Uterus (tissue), 3 donors: ENCODE measurements at regions not wholly inside any gene's neighbourhood (a gene's known extent, or its start where the extent isn't known, plus 50 kb on each side); places are given as distances from the start of the nearest gene placed in this dataset.

Source experiments
- DNase-seq, 2 donors: peaks; one replicate each; pipeline ENCODE4 v3.0.0-alpha.2; 2019 to 2020
- H3K27ac ChIP-seq, 2 donors: fragments of 200-600 bp; sonication (generic); 1 replicate in 1 of 2; 2 replicates in 1 of 2; pipeline ENCODE4 v1.5.1; 2016 to 2018
- H3K27me3 ChIP-seq, 2 donors: fragments of 200-600 bp; sonication (generic); one replicate each; pipeline ENCODE4 v1.5.1; 2018 to 2019; ENCODE audit warnings: control low read depth in 1 of 2
- H3K36me3 ChIP-seq, 2 donors: fragments of 200-600 bp; sonication (generic); one replicate each; pipeline ENCODE4 v1.5.1; 2019; ENCODE audit warnings: control low read depth in 1 of 2
- H3K4me1 ChIP-seq, 2 donors: fragments of 200-600 bp; sonication (generic); one replicate each; pipeline ENCODE4 v1.5.1; 2018 to 2019; ENCODE audit warnings: control low read depth in 1 of 2
- H3K4me3 ChIP-seq, 2 donors: fragments of 200-600 bp; sonication (generic); 1 replicate in 1 of 2; 2 replicates in 1 of 2; pipeline ENCODE4 v1.5.1; 2018 to 2019; ENCODE audit warnings: mild to moderate bottlenecking in 1 of 2
- H3K9me3 ChIP-seq, 2 donors: fragments of 200-600 bp; sonication (generic); one replicate each; pipeline ENCODE4 v1.5.1; 2019; ENCODE audit warnings: control low read depth in 1 of 2
- POLR2A ChIP-seq, 2 donors: fragments of 450-650 bp; IDR thresholded peaks; one replicate each; pipeline ENCODE4 v1.6.1; 2016; ENCODE audit warnings: antibody characterized with exemption in 2 of 2, mild to moderate bottlenecking in 1 of 2, moderate library complexity in 1 of 2
- intact Hi-C: fragments of 100-400 bp; cut with DNase I; formaldehyde crosslinking; loops from one replicate; pipeline ENCODE4 v1.15.1; 2023; ENCODE audit warnings: low total_unique reads
- TF ChIP-seq, protein P1 (sequence below), 4 experiments: fragments of 200-600 bp in 2 of 4; fragments of 450-650 bp in 2 of 4; sonication (generic) in 2 of 4; IDR thresholded peaks; one replicate each; pipeline ENCODE4 v1.5.1; 2016 to 2019; ENCODE audit warnings: antibody characterized with exemption in 4 of 4, mild to moderate bottlenecking in 2 of 4, moderate library complexity in 1 of 4
- donor health status: DM: yes; HTN: yes; CAD: no.

DNA sequence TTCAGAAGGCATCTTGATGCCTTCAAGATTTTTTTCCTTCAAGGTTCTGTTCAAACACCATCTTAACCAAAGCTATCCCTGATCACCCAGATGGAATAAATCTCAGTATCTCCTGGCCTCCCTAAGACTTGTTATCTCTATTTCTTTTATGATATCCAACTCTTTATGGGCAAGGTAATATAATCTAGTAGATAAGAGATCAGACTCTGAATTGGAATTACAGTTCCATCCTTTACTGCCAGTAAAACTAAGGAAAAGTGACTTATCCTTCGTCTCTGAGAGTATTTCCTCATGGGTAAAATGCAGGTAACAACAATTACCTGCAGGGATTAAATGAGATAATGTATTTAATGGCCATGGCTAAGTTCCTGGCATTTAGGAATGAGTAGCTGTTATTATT, 445.0 kb upstream of the DAB1 start:
- no peaks in the 10 kb centered on the region for H3K9me3 ChIP-seq
- intact Hi-C loops: no loop called here
- no peak overlapping the region for H3K4me3 ChIP-seq
- no peak overlapping the region for H3K27ac ChIP-seq
- no peak for TF ChIP-seq POLR2A (IDR thresholded peaks at IDR 0.05)
- TF ChIP-seq, protein P1, sequence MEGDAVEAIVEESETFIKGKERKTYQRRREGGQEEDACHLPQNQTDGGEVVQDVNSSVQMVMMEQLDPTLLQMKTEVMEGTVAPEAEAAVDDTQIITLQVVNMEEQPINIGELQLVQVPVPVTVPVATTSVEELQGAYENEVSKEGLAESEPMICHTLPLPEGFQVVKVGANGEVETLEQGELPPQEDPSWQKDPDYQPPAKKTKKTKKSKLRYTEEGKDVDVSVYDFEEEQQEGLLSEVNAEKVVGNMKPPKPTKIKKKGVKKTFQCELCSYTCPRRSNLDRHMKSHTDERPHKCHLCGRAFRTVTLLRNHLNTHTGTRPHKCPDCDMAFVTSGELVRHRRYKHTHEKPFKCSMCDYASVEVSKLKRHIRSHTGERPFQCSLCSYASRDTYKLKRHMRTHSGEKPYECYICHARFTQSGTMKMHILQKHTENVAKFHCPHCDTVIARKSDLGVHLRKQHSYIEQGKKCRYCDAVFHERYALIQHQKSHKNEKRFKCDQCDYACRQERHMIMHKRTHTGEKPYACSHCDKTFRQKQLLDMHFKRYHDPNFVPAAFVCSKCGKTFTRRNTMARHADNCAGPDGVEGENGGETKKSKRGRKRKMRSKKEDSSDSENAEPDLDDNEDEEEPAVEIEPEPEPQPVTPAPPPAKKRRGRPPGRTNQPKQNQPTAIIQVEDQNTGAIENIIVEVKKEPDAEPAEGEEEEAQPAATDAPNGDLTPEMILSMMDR (IDR thresholded peaks at IDR 0.05): no peak
- H3K36me3 ChIP-seq: no peaks in the 10 kb centered on the region
- H3K27me3 ChIP-seq: no peaks in the 10 kb centered on the region
- no peak for DNase-seq
- no peaks in the 10 kb centered on the region for H3K4me1 ChIP-seq

DNA sequence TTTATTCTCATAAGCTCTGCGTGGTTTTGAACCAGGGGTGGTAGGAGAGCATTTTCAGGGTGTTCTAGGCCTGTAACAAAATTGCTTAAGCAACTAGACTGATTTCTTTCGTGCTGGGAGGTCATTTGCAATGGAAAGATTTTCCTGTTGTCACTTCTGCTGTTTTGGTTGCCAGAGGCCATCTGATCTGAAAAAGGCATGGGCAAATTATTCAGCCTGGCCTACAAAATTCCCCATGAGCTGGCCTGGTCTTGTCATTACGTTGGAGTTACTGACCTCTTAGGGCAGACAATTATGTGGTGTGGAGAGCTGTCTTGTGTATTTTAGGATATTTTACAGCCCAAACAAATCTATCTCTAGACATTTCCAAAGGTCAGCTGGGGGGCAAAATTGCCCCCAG, 444.4 kb upstream of the DAB1 start:
- no peaks in the 10 kb centered on the region for H3K4me1 ChIP-seq
- intact Hi-C loops: no loop called here
- H3K27me3 ChIP-seq: no peaks in the 10 kb centered on the region
- TF ChIP-seq, protein P1 (IDR thresholded peaks at IDR 0.05): no peak
- TF ChIP-seq POLR2A (IDR thresholded peaks at IDR 0.05): no peak
- H3K36me3 ChIP-seq: no peaks in the 10 kb centered on the region
- no peak for DNase-seq
- H3K4me3 ChIP-seq: no peak overlapping the region
- no peak overlapping the region for H3K27ac ChIP-seq
- H3K9me3 ChIP-seq: no peaks in the 10 kb centered on the region

DNA sequence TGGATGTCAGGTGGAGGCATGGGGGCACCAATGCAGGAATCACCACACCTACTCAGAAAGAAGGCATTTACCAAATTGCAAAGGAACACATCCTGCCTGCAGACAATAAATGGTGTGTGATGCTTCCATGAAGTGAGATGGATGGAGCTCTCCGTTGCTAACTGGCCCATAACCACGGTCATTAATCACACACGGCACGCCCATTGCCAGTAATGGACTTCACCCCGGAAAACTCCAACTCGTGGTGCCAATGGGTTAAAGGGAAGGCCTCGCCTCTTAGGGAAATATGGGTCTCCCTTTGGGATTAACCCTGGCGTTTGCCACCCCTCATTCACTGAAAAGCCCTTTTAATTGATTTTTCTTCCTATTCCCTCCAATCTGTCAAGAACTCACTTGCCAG, 443.1 kb upstream of the DAB1 start:
- intact Hi-C loops: no loop called here
- Histone ChIP-seq H3K27me3 (no peaks in the 10 kb centered on the region), H3K36me3 (no peaks in the 10 kb centered on the region), H3K27ac (no peak overlapping the region), H3K4me1 (no peaks in the 10 kb centered on the region), H3K4me3 (no peak overlapping the region), H3K9me3 (no peaks in the 10 kb centered on the region)
- TF ChIP-seq, protein P1 (IDR thresholded peaks at IDR 0.05): no peak
- no peak for TF ChIP-seq POLR2A (IDR thresholded peaks at IDR 0.05)
- no peak for DNase-seq

DNA sequence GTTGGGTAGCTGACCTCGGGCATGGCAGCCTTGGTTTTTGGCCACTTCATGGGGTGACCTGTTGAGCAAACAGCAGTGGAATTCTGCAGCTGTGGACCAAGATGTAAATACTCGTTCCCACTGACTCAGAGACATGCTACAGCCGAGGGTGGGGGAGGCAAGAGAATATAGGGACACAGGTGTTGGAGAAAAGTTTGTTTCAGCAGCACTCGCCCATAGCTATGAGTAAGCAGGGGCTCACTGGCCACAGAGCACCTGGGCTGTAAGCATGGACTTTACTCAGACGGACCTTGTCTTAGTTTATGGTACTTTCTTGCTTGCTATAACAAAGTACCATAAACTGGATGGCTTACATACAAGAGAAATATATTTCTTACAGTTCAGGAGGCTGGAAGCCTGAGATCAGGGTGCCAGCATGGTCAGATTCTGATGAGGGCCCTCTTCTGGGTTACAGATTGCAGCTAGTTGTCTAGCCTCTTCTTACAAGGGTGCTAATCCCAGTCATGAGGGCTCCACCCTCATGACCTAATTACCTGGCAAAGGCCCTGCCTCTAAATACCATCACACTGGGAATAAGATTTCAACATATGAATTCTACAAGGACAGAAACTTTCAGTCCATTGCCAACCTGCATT, 437.2 kb upstream of the DAB1 start:
- Histone ChIP-seq H3K4me1 (no peaks in the 10 kb centered on the region), H3K27me3 (no peaks in the 10 kb centered on the region), H3K9me3 (no peaks in the 10 kb centered on the region), H3K36me3 (no peaks in the 10 kb centered on the region), H3K27ac (no peak overlapping the region), H3K4me3 (no peak overlapping the region)
- no peak for DNase-seq
- TF ChIP-seq, protein P1 (IDR thresholded peaks at IDR 0.05): no peak
- no peak for TF ChIP-seq POLR2A (IDR thresholded peaks at IDR 0.05)
- intact Hi-C loops: no loop called here

DNA sequence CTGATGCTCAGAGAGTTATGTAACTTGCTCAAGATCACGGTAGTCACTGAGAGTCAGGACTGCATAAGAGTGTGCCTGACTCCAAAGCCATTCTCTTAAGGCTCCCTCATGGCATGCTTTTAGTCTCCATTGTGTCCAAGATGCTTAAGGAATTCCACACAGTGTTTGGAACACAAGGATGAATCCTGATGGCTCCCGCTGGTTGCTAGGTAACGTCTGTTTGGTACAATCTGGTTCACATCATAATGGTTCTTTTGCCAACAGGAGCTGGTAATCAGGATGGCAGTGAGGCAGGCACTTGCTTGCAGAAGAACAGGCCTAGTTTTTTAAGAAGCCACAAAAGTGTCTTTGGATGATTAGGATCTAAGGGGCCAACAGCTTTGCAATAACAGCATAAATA, 436.5 kb upstream of the DAB1 start:
- TF ChIP-seq, protein P1 (IDR thresholded peaks at IDR 0.05): no peak
- no peak for TF ChIP-seq POLR2A (IDR thresholded peaks at IDR 0.05)
- no peaks in the 10 kb centered on the region for H3K27me3 ChIP-seq
- no peak overlapping the region for H3K4me3 ChIP-seq
- no peaks in the 10 kb centered on the region for H3K9me3 ChIP-seq
- H3K4me1 ChIP-seq: no peaks in the 10 kb centered on the region
- intact Hi-C loops: no loop called here
- no peak for DNase-seq
- no peaks in the 10 kb centered on the region for H3K36me3 ChIP-seq
- no peak overlapping the region for H3K27ac ChIP-seq
